GM18502 (cell line): ENCODE measurements at regions not wholly inside any gene's neighbourhood (a gene's known extent, or its start where the extent isn't known, plus 50 kb on each side); places are given as distances from the start of the nearest gene placed in this dataset.
"Not testable (repeated sequence)": the region's sequence is repeated elsewhere in the genome, so short reads cannot be mapped to it uniquely, and the experiment has no call there.

Experiments
- ATAC-seq: cut with Tn5 transposase; IDR thresholded peaks from one replicate; pipeline ENCODE4 v1.9.1; 2021; ENCODE audit warnings: mild to moderate bottlenecking; ENCODE audit not compliant: unreplicated experiment, poor library complexity

DNA sequence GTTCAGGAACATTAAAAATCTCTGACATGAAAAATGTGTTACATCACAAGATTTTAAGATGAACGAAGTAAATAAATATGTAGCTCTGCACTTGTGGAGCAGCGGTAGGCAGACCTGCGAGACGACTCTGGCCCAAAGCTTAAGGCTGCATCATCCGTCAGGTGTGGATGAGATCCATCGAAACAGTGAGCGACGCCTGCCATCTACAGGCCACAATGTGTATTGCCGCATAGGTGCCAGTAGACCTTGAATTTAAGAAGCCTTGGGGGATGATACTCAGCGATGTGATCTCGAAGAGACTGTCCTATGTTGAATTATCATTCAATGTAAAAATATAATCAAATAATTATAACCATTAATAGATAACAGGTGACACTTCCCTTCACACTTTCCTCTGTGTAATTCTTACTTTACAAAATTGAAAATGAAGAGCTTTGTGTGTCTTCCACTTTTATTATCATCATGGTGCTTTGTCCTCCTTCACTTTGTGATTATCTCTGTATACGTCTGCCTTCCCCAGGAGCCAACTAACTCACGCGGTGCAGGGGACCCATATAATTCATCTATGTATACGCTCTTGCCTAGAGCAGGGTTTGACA lies 851.0 kb downstream of the RAB28 start:
- peak; percentile 99 for ATAC-seq

DNA sequence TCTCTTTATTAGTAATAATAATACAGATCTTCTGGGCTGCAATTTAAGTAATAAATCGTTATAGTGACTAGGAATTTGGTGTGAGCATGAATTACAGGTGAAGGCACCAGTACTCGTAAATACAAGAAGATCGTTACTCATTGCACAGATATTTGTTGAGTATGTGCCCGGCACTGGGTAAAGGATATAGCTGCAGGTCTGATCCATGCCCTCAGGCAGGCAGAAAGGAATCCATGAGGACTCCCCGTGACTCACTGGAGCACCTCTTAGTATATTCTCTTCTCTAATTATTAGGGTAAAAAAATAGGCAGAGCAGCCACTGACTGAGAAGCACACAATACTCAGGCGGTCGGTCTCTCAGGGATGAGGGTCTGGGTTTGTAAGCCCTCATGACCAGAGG lies 868.3 kb downstream of the RAB28 start:
- ATAC-seq: no peak

DNA sequence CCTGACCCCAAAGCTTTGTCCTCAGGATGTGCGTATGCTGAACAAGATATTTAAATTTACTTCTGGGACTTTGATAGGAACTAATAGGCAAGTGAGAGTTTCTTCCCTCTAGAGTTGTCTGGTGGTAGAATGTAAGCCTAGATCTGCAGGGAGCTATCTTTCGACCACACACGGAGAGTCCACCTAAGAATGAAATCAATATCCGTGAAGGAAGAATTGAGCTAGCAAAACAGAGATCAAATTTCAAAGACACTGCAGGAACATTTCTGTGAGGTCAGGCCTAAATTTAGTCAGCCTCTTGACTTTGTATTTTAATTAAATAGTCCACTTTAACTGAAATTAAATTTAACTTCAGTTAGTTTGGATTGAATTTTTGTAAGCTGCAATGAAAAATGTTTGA lies 871.3 kb downstream of the RAB28 start:
- ATAC-seq: no peak

- not testable (repeated sequence) for ATAC-seq
Measured at GRCh38 chr4:12609212-12609875, 874.8 kb downstream of the RAB28 start.

DNA sequence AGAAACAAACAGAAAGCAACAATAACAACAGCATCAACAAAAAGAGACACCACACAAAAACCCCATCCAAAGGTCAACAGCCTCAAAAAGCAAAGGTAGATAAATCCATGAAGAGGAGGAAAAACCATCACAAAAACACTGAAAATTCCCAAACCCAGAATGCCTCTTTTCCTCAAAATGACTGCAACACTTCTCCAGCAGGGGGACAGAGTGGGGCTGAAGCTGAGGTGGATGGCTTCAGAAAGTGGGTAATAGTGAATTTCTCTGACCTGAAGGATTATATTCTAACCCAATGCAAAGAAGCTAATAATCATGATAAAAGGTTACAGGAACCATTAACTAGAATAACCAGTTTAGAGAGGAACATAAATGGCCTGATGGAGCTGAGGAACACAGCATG lies 888.2 kb downstream of the RAB28 start:
- no peak for ATAC-seq

DNA sequence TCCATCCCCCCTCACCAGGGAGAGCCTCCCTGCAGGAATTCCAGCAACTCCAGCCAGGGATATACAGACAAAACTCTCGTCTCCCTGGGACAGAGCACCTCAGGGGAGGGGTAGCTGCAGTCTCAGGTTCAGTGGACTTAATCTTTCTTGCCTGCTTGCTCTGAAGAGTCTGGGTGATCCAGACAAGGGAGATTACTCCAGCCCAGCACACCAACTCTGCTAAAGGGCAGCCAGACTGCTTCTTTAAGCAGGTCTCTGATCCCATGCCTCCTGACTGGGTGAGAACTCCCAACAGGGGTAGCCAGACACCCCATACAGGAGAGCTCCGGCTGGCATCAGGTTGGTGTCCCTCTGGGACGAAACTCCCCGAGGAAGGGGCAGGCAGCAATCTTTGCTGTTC lies 888.7 kb downstream of the RAB28 start:
- ATAC-seq: no peak

GRCh38 chr4:12588582-12588981 lies 895.6 kb downstream of the RAB28 start:
- ATAC-seq: no peak

DNA sequence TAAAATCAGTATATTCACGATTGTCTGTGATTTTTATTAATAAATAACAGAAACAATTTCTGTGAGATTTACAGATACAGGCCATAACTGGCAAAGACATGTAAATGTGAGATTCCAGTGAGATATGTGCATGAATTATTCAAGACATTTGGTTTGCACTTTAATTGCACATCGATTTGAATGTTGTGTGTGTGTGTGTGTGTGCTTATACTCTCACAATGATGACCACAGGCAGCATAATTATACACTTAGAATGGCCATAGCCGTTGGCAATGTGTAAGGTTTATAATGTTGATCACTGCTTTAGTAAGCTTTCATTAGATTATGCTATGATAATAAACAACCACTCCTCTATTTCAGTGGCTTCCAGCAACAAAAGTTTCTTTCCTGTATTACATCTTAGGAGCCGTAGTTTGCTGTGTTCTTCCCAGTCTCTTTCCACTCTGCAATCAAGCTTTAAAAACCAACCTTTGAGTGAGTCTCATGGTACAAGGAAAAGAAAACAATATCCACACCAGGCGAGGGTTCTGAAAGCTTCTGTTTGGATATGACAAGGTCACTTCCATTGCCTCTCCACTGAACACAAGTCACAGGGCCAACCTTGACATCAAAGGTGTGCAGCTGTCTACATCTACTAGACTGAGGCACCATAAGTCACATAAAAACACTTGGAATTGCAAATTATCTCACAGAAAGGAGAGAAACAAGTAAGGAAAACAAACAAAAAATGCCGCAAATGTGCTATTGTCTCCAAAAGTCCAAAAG lies 897.7 kb downstream of the RAB28 start:
- ATAC-seq: no peak

- ATAC-seq: no peak
Measured at GRCh38 chr4:12584116-12584875, 899.8 kb downstream of the RAB28 start.

DNA sequence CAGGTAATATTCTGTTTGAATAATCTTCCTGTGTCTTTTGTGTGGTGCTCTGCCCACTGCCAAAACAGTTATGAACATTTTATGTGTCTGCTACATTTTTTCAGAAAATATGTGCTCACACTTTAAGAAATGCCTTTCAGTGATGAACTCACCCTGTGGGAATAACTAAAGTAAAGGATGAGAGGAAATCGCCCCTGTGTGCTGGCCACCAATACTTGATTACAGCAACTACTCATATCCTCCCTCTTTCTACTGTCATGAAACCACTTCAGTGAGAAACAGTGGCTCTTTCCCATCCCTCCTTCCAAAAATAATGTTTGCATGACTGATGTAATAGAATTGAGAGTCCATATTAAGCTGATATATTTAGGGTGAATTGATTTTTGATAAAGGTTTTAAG lies 900.9 kb downstream of the RAB28 start:
- ATAC-seq: no peak

DNA sequence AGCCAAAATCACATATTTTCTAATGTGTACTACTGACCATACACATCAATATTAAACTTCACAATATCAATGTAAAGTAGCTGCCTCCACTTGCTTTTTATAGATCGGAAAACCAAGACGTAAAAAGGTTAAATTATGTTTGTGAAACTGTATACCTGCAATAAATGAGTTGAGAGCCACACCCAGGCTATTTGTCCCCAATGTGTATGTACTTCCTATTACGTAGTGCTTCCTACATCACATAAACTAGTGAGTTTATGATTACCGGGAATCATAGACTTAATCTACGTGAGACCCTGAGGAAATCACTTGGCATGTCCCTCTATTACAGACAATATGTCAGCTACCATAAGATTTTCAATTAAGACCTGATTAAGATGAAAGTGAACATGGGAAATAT lies 903.4 kb downstream of the RAB28 start:
- no peak for ATAC-seq

DNA sequence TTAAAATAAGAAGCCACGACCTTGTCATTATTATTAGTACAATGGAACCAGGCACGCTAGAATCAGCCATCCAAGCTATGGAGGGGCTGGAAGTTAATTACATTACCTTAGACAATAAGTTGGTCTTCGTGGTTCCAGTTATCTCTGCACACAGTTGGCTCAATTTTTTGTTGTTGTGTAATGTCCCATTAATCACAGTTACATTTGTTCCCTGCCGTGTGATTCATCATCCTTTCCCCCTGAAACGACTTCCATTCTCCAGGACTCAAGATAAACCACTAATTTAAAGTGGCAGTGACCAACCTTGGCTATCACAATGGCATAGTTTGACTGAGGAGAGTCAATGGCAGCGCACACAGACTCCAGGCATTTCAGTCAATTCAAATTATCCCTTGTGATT lies 905.0 kb downstream of the RAB28 start:
- no peak for ATAC-seq

DNA sequence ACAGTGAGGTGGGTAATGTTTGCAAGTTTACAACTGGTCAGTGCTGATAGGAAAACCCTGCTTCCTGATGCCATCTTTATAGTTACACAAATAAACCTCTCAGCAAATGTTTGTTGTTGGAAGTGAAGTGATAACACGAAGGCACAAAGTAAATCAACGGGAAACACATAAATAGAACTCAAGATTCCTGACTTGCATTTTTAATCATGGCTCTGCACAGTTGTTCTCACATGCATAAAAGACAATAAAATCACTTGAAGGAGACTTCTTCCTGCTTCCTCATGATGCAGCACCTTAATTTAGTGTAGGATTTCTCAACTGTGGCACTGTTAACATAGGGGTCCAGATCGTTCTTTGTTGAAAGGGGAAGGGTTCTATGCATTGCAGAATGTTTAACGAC lies 907.7 kb downstream of the RAB28 start:
- ATAC-seq: no peak

- no peak for ATAC-seq
Measured at GRCh38 chr4:12573716-12574115, 910.4 kb downstream of the RAB28 start.

GRCh38 chr4:12562476-12563140 lies 921.5 kb downstream of the RAB28 start:
- ATAC-seq: no peak

DNA sequence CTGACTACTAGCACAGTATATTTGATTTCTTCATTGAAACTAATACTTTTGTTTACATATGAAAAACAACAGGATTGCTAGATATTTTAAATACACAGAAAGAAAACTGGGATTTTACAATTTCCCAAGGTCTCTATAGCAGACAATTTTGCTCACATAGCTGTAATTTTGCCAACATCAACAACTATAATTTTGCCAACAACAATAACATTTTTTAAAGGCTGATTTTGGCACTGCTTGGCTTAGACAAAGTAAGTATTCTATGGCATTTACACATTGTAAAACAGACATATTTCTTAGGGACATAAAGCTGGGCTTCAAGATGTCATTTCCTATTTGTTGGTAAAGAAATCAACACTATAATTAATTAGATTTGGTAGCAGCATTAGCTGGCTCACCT lies 922.1 kb downstream of the RAB28 start:
- ATAC-seq: no peak

DNA sequence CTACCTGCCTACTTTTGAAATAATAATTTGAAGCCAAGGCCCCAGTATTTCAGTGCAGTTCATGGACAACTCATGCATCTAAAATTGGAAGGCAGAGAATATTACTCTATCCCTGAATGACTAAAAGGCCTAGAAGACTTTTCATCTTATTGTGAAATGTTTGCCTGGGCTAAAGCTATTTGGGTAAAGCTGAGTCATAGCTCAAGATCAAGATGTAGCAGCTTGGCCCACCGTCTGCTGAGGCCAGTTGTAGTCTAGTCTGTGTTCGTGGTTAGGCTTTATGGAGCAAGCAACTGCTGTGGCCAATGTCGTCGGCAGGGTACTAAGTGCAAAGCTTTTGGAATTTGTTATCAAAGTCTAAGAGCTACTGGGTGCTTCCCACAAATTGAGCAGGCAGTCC lies 929.1 kb downstream of the RAB28 start:
- no peak for ATAC-seq

GRCh38 chr4:12548678-12549077 lies 935.5 kb downstream of the RAB28 start:
- ATAC-seq: no peak

DNA sequence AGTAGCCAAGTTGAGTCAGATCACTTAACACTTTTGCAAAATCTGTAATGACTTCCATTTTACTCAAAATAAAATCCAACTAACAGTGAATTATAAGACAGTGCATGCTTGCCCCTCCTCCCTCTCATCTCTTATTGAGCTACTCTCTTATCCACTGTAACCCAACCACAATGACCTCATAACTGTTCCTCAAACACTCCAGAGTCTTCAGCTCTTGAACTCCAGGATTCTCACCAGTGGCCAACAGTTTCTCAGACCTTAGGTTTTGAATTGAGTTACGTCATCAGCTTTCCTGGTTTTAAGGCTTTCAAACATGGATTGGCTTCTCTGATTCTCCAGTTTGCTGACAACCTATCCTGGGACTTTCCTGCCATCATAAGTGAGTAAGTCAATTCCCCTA lies 938.3 kb downstream of the RAB28 start:
- ATAC-seq: no peak

GRCh38 chr4:12538162-12538561 lies 946.0 kb downstream of the RAB28 start:
- no peak for ATAC-seq
